IPS-20b (cell line): ENCODE measurements at regions not wholly inside any gene's neighbourhood (a gene's known extent, or its start where the extent isn't known, plus 50 kb on each side); places are given as distances from the start of the nearest gene placed in this dataset.

Experiments
- H3K27ac ChIP-seq: one replicate; pipeline ENCODE4 v1.5.1; 2013; ENCODE audit warnings: low read length
- H3K27me3 ChIP-seq: 2 replicates; pipeline ENCODE4 v1.6.1; 2013; ENCODE audit warnings: mild to moderate bottlenecking, low read length, inconsistent platforms; ENCODE audit not compliant: insufficient read depth
- H3K36me3 ChIP-seq: 2 replicates; pipeline ENCODE4 v1.6.1; 2013; ENCODE audit warnings: low read depth, mild to moderate bottlenecking, inconsistent platforms, low read length, moderate library complexity; ENCODE audit not compliant: insufficient read depth
- H3K4me1 ChIP-seq: 2 replicates; pipeline ENCODE4 v1.6.1; 2013; ENCODE audit warnings: mild to moderate bottlenecking, control low read depth, inconsistent platforms, low read length, moderate library complexity; ENCODE audit not compliant: insufficient read depth
- H3K4me3 ChIP-seq: 2 replicates; pipeline ENCODE4 v1.5.1; 2013; ENCODE audit warnings: mild to moderate bottlenecking, low read length, inconsistent platforms
- H3K9ac ChIP-seq: 2 replicates; pipeline ENCODE4 v1.6.1; 2013; ENCODE audit warnings: low read depth, mild to moderate bottlenecking, inconsistent platforms, low read length, moderate library complexity
- H3K9me3 ChIP-seq: 2 replicates; pipeline ENCODE4 v1.6.1; 2013; ENCODE audit warnings: mild to moderate bottlenecking, low read depth, low read length, inconsistent platforms; ENCODE audit not compliant: insufficient read depth

GRCh38 chr11:110883256-110883655 lies 171.0 kb upstream of the ARHGAP20 start:
- H3K9me3 ChIP-seq, result no peaks in the 10 kb centered on the region
- H3K9ac ChIP-seq, result no peak overlapping the region
- no peak overlapping the region for H3K4me3 ChIP-seq
- H3K27ac ChIP-seq, result no peak overlapping the region
- H3K27me3 ChIP-seq, result no peaks in the 10 kb centered on the region
- H3K4me1 ChIP-seq, result no peaks in the 10 kb centered on the region
- H3K36me3 ChIP-seq, result no peaks in the 10 kb centered on the region

GRCh38 chr11:110878513-110878912 lies 166.3 kb upstream of the ARHGAP20 start:
- Histone ChIP-seq H3K27me3 (no peaks in the 10 kb centered on the region), H3K4me1 (no peaks in the 10 kb centered on the region), H3K4me3 (no peak overlapping the region), H3K9ac (no peak overlapping the region), H3K27ac (no peak overlapping the region), H3K9me3 (no peaks in the 10 kb centered on the region), H3K36me3 (no peaks in the 10 kb centered on the region)

- Histone ChIP-seq H3K4me3 (no peak overlapping the region), H3K9me3 (no peaks in the 10 kb centered on the region), H3K4me1 (no peaks in the 10 kb centered on the region), H3K9ac (no peak overlapping the region), H3K27ac (no peak overlapping the region), H3K36me3 (no peaks in the 10 kb centered on the region), H3K27me3 (no peaks in the 10 kb centered on the region)
Measured at GRCh38 chr11:110874437-110875030, 162.3 kb upstream of the ARHGAP20 start.

DNA sequence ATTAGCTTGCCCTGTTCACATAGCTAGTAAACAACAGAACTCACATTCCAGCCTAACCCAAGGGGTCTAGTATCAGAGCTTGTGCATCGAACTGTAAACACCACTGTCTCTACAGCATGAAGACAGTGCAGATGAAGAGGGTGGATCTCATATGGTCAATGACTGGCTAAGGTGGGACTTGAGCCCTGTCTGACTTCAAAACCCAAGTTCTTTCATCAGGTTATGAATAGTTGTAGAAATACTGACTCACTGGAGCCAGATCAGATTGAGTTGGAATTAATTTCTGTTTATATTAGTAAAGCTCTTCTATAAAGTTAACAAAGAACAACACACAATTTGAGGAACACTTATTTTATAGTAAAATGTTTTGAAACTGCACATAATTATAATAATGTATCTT lies 161.7 kb upstream of the ARHGAP20 start:
- Histone ChIP-seq H3K4me1 (no peaks in the 10 kb centered on the region), H3K27me3 (no peaks in the 10 kb centered on the region), H3K4me3 (no peak overlapping the region), H3K9me3 (no peaks in the 10 kb centered on the region), H3K27ac (no peak overlapping the region), H3K9ac (no peak overlapping the region), H3K36me3 (no peaks in the 10 kb centered on the region)

DNA sequence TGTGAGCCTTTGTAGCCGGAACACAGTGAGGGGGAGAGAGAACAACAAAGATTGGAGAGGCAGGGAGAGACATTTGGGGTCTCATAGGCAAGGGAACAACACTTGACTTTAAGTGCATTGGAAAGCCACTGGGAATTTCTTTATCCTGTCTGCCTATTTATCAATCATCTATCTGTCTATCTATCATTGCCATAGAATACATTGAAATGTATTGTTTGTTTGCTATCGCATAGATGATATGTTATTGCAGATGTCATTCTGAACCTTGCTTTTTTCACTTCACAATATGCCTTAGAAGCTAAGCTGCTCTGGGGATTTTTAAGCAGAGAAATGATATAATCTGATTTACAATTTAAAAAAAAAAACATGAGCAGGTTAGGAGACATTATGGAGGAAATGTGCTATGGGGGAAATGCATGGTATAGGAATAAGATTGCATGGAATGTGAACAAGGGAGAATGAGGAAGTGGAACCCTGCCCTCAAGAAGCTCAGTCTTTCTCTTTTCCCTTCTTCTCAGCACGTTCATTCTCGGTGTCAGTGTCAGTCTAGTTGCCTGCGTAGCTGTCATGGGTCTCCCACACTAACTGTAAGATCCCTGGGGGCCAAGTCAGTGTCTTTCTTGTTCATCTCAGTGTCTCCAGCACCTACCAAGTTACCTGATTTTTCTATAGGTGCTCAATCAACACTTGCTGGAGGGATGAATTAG lies 158.7 kb upstream of the ARHGAP20 start:
- H3K4me1 ChIP-seq, result no peaks in the 10 kb centered on the region
- H3K4me3 ChIP-seq, result no peak overlapping the region
- no peaks in the 10 kb centered on the region for H3K36me3 ChIP-seq
- no peak overlapping the region for H3K9ac ChIP-seq
- H3K9me3 ChIP-seq, result no peaks in the 10 kb centered on the region
- H3K27ac ChIP-seq, result no peak overlapping the region
- H3K27me3 ChIP-seq, result no peaks in the 10 kb centered on the region

DNA sequence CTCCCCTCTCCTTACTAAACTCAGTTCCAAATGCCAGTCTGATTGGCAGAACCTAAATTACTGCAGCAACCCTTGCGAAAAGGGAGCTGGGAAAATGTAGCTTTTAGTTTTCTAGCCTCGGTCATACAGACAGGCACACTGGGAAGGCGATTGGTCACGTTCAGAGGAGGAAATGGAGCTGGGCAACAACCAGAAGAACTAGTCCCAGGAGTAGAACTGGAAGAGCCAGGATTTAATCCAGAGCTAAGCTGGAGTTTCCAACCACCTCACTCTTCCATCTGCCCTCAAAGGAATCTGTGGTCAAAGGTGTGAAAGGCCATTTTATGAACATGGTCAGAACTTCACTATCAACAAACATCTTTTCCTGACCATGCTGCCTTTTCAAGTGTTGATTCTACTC lies 155.7 kb upstream of the ARHGAP20 start:
- H3K9ac ChIP-seq, result no peak overlapping the region
- H3K27me3 ChIP-seq, result no peaks in the 10 kb centered on the region
- H3K36me3 ChIP-seq, result no peaks in the 10 kb centered on the region
- H3K27ac ChIP-seq, result no peak overlapping the region
- H3K4me1 ChIP-seq, result no peaks in the 10 kb centered on the region
- H3K4me3 ChIP-seq, result no peak overlapping the region
- no peaks in the 10 kb centered on the region for H3K9me3 ChIP-seq

DNA sequence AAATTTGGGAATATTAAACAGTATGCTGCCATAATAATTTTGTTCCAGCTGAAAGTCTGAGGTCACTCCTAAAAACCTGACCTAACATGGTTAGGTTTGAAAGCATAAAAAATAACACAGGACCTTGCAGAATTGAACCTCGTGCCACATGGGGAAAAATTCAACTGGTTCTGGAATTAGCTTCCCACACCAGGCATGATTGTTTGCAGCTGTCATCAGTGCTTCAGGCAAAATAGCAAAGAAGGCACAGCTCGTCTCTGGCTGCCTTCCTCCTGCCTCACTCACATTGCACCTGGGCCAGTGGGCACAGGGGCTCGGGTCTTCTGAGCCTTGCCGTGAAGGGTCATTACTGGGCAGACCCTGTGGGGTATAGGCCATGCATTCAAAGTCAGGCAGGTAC lies 153.8 kb upstream of the ARHGAP20 start:
- no peak overlapping the region for H3K4me3 ChIP-seq
- H3K36me3 ChIP-seq, result no peaks in the 10 kb centered on the region
- H3K4me1 ChIP-seq, result peaks cover 8% of the 10 kb centered on the region; the same call in 1 of the 2 replicates
- H3K27me3 ChIP-seq, result no peaks in the 10 kb centered on the region
- no peak overlapping the region for H3K27ac ChIP-seq
- no peaks in the 10 kb centered on the region for H3K9me3 ChIP-seq
- H3K9ac ChIP-seq, result no peak overlapping the region

DNA sequence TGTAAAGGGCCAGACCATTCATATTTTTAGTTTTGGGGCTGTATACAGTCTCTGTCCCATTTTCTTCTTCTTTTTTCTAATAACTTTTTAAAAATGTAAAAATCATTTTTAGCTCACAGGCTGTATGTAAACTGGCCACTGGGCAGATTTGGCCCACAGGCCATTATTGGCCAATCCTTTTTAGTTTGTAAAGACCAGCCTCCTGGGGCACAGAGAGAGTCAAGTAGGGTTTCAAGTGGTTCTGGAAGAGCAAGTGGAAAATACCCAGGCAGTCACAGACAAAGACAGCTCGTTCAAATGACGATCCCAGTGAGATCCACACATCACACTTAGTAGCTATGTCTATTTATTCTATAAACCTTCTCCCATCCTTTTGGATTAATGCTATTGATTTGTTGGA lies 150.2 kb upstream of the ARHGAP20 start:
- H3K4me3 ChIP-seq, result no peak overlapping the region

GRCh38 chr11:110860461-110860860 lies 148.2 kb upstream of the ARHGAP20 start:
- Histone ChIP-seq H3K36me3 (no peaks in the 10 kb centered on the region), H3K27me3 (no peaks in the 10 kb centered on the region), H3K4me1 (peaks cover 8% of the 10 kb centered on the region; the same call in 1 of the 2 replicates), H3K9ac (no peak overlapping the region), H3K9me3 (no peaks in the 10 kb centered on the region), H3K27ac (no peak overlapping the region), H3K4me3 (no peak overlapping the region)

More for the DNA sequence above, 150.2 kb upstream of the ARHGAP20 start:
- Histone ChIP-seq H3K4me1 (peaks cover 8% of the 10 kb centered on the region; the same call in 1 of the 2 replicates), H3K9me3 (no peaks in the 10 kb centered on the region), H3K27me3 (no peaks in the 10 kb centered on the region), H3K27ac (no peak overlapping the region), H3K36me3 (no peaks in the 10 kb centered on the region), H3K9ac (no peak overlapping the region)

DNA sequence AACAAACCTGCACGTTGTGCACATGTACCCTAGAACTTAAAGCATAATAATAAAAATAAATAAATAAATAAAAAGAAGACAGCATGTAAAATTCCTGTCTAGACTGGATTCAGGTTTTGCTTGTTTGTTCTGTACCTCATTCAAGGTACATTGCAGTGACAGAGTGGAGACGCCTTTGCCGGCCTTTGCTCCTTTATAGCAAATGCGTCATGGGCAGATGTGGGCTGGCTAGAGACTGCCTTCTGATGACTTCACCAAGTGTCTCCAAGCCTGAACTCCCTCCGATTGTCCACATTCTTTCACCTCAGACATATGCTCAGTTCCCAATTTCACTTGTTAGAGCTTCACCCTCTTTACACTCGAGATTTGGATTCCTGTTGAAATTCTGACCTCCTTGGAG lies 147.8 kb upstream of the ARHGAP20 start:
- Histone ChIP-seq H3K4me3 (no peak overlapping the region), H3K9me3 (no peaks in the 10 kb centered on the region), H3K36me3 (no peaks in the 10 kb centered on the region), H3K4me1 (peaks cover 8% of the 10 kb centered on the region; the same call in 1 of the 2 replicates), H3K9ac (no peak overlapping the region), H3K27ac (no peak overlapping the region), H3K27me3 (no peaks in the 10 kb centered on the region)

DNA sequence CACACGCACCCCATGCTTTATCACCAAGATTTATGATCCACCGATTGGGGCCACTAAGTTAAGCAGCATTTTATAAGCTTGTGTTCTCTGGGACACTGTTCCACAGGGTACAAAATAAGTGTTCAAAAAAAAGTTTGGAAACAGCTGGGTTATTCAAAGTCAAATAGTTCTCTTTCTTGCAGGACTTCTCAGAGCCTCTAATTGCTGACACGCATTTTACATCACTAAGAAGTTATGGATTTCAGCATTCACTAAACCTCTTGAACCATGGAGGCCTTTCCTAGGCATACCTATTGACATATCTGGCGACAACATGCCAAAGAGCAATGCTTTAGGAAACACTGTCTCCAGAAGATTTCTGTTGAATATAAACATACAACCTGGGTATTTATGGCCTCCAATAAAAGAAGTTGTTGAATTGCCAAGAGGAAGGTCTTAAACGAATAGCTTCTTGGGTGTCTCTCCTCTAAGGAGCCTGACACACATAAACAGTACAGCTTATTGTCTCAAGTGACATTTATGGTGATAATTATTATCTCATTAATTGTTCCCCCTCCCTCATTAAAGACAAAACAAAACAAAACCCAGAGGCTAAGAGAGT lies 147.1 kb upstream of the ARHGAP20 start:
- no peak overlapping the region for H3K4me3 ChIP-seq
- H3K4me1 ChIP-seq, result peaks cover 8% of the 10 kb centered on the region; the same call in 1 of the 2 replicates
- no peak overlapping the region for H3K9ac ChIP-seq
- no peak overlapping the region for H3K27ac ChIP-seq
- no peaks in the 10 kb centered on the region for H3K9me3 ChIP-seq
- no peaks in the 10 kb centered on the region for H3K36me3 ChIP-seq
- H3K27me3 ChIP-seq, result no peaks in the 10 kb centered on the region

- no peak overlapping the region for H3K4me3 ChIP-seq
- H3K9ac ChIP-seq, result no peak overlapping the region
- peaks cover 8% of the 10 kb centered on the region; the same call in 1 of the 2 replicates for H3K4me1 ChIP-seq
- H3K9me3 ChIP-seq, result no peaks in the 10 kb centered on the region
- H3K36me3 ChIP-seq, result no peaks in the 10 kb centered on the region
- H3K27me3 ChIP-seq, result no peaks in the 10 kb centered on the region
- no peak overlapping the region for H3K27ac ChIP-seq
Measured at GRCh38 chr11:110858547-110858921, 146.3 kb upstream of the ARHGAP20 start.
